NCI-H146 treated with DMSO at 0.1 percent for 48 hours (cell line): ENCODE measurements at regions not wholly inside any gene's neighbourhood (a gene's known extent, or its start where the extent isn't known, plus 50 kb on each side); places are given as distances from the start of the nearest gene placed in this dataset.
"Not testable (repeated sequence)": the region's sequence is repeated elsewhere in the genome, so short reads cannot be mapped to it uniquely, and the experiment has no call there.

Source experiments
- DNase-seq: peaks from one replicate; lab custom pipeline; 2025; ENCODE audit not compliant: unreplicated experiment; lab: John Stamatoyannopoulos, UW

DNA sequence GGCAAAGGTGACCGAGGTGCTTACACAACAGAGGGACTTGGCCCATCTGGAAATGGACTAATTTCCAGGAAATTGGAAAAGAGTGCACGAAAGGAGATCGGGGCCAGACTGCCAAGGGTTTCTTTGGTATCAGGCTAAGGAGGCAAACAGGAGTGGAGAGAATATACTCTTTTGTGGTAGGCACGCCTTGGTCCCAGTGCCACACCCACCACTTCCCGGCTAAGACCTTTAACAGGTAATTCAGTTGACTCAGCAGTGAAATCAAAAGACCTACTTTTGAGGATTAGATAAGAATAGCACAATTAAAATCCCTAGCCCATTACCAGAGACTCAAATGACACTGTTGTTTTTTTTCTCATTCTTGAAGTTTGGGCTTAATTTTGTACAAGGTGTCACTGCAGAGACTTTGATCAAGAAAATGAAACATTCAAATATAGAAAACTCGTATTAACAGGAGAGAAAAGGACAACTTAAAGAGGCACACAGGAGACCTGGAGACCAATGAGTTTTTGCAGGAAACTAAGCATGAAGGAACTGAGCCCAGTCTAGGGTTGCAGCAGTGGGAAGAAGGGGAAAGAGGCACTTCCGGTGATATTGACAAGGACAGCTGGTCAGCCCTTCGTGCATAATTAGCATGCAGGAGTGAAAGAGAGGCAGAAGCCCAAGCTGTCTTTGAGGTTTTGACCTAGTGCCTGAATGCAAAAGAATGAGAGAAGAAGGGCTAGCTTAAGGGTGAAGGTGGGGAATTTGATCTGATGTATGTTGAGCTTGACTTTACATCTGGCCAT lies 265.5 kb upstream of the CCL2 start:
- DNase-seq = no peak

DNA sequence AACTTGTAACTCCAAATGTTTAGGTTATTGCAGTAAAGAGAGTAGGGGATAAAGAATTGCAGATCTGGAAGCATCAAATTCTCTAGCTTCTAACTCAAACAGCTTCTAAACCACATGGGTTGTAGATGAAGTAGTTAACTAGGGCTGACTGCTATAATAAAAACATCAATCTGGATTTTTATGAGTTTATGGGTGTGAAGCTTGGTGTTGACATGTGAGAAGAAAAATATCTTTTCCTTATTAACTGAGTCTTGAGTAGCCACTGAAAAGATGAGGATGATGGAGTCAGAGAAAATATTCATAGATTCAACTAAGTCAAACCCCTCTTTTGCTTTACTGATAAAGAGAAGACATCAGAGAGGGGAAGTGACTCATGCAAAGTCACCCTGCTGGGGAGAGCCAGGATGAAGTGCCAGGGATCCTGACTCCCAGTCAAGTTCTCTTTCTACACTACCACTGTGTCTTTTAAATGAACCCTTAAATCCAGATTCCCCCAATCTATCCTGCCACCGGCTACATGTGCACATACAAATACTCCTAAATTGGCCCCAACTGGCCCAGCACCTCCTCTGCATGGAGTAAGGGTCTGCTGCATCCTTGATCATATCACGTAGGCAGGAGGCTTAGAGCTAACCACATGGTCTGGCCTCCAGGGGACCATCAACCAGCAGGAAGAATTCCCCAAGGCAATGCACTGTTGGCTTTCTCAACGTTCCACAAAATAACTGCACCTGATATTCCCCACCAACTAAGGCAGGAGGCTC lies 264.0 kb upstream of the CCL2 start:
- DNase-seq = no peak

DNA sequence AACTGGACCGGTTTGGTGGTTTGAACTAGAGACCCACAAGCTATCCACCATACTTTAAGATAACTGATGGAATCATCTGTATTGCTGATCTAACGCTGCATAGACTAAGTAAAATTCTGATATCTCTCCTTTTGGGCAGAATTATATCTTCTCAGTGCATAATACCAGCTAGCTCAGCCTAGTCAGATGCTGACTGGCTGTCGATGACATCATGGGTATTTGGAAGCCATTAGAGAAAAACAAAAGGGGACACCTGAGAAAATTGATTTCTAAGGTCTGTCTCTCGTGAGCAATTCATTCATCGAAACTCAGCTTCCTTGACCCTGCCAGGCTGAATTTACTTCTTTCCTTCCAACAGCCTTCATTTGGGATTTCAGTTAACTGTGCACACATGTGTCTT lies 263.0 kb upstream of the CCL2 start:
- DNase-seq = no peak

DNA sequence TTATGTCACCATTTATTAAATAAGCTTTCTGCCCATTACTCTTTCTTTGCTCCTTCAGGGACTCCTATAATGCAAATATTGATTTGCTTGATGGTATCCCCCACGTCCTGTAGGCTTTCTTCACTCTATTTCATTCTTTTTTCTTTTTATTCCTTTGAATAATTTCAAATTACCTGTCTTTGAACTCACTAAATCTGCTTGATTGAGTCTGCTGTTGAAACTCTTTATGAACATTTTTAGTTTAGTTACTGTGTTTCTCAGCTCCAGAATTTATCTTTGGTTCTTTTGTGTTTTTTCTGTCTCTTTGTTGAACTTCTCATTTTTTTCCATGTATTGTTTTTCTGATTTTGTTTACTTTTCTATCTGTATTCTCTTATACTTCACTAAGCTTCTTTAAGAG lies 254.4 kb upstream of the CCL2 start:
- DNase-seq = no peak

DNA sequence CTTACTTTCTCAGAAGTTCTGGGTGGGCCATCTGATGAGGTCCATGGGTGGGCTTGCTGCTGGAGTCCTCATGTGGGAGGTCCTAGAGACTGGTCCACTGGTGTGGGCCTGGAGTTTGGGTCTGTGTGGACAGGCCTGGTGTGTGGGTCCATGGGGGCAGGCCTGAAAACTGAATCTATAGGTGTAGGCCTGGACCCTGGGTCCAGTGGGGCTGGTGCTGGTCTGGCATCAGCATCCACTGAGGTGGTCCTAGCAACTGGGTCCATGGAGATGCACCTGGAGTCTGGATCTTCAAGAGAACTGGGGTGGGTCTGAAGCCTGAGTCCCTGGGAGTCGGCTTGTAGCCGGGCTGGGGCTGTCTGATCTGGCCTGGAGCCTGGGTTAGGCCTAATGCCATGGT lies 253.8 kb upstream of the CCL2 start:
- no peak for DNase-seq

DNA sequence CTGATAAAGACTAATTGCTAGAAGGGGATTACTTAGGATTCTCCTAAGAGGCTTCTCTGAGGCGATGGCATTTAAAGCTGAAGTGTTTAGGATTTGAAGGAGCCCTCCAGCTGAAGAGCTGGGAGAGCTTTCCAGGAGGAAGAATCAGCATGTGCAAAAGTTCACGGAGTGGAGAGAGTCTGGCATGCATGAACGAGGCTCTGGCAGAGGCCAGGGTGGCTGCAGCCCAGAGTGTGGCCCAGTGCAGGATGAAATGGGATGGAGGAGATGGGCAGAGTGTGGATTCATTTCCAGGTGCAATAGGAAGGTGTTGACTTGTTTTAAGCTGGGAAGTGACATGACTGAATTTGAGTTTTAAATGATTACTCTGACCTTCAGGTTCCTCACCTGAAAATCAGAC lies 249.0 kb upstream of the CCL2 start:
- DNase-seq = no peak

DNA sequence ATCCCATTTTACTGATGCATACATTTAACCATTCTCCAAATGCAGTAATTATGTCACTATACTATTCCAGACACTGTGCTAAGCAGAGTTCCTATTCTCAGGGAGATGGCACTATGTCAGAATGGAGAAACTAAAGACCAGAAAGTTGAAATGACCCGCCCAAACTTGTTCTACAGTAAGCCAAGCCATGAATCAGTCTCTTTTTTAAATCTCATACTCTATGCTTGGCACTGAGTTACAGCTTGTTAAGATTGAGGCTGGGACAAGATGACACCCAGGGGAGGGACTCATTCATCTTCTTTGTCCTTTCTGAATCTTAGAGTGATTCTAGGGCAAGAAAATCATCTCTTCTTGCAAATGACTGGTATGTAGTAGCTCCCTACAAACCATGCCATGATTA lies 247.0 kb upstream of the CCL2 start:
- DNase-seq = no peak

DNA sequence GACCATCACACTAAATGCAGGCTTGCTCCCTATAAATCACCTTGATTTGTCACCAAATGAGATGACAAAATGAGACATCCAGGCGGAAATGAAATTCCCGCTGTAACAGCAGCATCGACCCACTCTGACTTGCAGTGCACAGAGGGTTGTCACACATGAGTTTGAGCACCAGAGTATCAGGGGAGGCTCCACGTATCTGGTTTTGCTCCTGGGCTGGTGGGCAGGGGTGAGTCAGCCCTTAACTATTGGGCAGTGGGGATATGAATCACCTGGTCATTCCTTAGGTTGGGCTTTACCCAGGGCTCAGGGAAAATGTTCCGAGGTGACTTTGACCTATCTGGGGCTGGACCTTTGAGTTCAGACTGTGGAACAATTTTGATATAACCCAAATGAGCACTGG lies 245.2 kb upstream of the CCL2 start:
- DNase-seq = no peak

DNA sequence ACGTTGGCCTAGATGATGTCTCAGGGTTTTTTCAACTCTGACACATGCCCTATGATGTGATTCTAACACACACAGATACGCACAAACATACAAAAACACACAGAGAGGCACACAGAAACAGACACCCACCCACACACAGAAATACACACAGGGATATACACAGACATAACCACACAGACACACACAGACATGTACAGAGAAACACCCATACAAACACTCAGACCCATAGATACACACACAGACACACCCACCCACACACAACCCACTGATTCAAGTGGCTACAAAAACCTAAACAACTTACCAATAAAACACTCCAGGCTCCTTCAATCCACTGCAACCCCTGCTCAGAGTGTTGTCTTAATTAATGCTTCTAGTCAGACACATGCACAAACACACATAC lies 244.6 kb upstream of the CCL2 start:
- DNase-seq = no peak

DNA sequence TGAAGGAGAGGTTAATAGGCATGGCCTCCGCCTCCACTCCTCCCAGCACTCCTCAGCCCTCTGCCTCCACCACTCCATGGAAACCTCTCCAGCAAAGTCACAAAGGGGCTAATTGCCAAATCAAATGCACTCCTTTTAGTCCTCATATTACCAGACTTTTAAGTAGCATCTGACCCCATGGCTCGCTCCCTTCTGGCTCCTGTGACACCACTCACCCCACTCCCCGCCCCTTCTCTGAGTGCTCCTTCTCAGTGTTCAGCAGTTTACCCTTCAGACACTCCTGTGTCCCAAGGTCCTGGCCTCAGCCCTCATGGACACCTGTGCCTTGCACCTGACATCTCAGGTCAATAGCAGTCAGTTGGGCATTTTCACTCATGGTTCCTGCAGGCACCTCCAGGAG lies 243.5 kb upstream of the CCL2 start:
- no peak for DNase-seq

DNA sequence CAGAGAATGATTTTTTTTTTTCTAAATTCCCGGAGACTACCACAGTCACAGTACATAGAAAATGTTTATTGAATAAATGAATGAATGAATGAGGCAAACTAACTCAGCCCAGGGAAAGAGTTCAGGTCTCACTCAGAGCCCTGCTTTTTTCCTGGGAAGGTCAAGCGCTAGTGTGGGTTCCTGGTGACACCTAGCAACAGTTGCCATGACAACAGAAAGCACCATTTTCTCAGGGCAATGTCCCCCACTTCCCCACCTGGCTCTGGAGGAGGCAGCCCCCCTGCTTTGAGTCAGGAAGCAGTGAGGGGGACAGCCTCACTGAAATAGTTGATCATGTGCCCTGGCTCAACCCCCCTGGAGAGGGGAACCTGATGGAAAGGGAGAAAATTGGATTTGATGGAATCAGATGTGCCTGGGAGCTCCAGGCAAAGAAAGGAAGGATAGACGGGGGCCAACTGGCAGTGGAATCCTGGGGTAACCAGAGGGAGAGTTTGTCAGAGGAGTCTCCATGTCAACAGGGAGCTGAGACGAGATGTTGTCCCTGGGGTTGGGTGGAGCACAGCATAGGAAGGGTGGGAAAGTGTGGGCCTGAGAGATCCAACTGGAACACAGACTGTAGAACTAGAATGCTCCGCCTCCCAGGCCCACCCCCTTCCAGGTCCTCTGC lies 242.2 kb upstream of the CCL2 start:
- DNase-seq = no peak

DNA sequence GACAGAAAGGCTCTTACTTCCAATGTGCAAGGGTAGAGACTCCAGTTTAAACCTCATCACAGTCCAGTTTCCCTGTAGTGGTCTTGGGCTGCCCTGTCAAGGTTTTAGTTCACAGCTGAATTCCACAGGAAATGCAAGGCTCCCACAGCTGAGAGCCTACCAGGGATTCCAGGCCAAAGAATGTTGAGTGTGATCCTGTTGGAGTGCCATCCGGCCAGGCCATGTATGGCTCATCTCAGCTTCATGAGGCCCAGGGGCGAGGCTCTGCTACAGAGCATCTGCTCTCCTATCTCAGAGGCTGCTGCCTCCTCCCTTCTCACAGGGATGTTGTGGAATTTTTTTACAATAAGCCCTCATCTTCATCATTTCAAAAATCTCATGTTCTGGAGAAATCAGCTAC lies 239.8 kb upstream of the CCL2 start:
- DNase-seq = no peak

DNA sequence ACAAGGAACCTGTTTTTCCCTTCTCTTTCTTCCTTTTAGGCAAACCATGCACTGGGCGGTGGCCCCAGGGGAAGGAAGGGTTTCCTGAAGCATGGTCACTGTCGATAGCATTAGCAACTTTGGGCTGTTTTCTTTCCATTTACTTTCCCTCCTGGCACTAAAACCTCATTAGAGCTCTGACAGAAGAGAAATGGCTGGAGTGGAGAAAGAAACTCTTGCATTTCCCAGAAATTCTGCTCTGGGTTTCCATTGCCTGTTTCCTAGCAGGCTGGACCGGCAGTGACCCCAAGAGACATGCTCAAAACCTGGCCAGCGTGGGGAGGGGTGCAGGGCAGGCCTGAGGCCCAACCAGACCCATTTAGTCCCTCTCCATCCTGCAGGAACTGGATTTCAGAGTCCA lies 230.7 kb upstream of the CCL2 start:
- no peak for DNase-seq

DNA sequence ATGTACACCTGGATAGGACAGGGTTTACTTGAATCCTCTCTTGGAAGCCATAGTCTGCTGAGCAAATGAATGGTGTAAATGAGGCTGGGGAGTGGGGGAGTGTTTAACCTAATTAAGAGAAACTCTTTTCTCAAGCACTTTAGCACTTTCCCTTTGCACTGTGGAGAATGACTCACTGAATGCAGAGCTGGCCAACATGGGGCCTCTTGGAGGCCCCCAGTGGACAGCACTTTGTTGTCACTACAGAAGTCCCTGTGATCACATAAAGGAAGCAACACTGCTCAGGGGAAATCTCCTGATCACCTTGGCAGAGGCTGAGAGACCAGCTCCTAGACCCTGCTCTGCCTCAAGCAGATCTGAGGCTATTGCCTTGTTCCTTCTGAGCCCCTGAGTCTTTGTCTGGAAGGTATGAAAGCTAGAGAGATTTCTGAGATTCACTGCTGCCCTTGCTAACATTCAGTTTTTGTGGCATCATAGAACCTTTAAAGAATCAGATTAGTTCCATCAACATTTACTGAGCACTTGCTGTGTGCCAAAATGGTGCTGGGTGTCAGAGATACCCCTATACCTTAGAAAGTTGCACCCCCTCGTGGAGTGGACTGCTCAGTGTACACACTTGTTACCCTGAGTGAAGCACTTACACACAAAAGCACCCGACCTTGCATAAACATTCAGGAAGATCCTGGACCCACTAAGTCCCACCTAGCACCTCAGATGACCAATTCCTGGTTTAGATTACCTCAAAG lies 230.1 kb upstream of the CCL2 start:
- DNase-seq = no peak

DNA sequence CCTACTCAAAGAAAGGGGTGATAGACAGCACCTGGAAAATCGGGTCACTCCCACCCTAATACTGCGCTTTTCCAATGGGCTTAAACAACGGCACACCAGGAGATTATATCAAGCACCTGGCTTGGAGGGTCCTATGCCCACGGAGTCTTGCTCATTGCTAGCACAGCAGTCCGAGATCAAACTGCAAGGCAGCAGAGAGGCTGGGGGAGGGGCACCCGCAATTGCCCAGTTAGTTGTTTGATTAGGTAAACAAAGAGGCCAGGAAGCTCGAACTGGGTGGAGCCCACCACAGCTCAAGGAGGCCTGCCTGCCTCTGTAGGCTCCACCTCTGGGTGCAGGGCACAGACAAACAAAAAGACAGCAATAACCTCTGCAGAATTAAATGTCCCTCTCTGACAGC lies 224.5 kb upstream of the CCL2 start:
- not testable (repeated sequence) for DNase-seq

DNA sequence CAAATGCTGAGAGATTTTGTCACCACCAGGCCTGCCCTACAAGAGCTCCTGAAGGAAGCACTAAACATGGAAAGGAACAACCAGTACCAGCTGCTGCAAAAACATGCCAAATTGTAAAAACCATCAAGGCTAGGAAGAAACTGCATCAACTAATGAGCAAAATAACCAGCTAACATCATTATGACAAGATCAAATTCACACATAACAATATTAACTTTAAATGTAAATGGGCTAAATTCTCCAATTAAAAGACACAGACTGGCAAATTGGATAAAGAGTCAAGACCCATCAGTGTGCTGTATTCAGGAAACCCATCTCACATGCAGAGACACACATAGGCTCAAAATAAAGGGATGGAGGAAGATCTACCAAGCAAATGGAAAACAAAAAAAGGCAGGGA lies 222.8 kb upstream of the CCL2 start:
- DNase-seq = not testable (repeated sequence)

DNA sequence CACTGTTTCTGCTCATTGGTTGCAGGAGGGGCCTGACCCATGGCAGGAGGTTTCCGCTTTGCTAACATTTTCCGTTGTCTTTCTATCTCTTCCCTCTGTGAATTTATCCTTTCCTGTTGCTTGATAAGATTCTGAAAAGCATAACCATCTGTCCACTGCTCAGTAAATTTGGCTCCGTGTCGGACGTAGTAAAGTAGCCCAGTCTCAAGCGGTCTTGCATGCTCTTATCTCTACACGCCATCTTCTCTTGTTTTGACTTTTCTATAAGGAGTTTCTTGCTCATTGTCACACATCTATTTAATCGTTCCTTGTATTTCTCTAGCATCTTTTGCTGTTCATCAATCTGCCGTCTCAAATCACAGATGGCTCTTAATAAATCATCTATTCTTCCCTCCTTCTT lies 216.3 kb upstream of the CCL2 start:
- not testable (repeated sequence) for DNase-seq

DNA sequence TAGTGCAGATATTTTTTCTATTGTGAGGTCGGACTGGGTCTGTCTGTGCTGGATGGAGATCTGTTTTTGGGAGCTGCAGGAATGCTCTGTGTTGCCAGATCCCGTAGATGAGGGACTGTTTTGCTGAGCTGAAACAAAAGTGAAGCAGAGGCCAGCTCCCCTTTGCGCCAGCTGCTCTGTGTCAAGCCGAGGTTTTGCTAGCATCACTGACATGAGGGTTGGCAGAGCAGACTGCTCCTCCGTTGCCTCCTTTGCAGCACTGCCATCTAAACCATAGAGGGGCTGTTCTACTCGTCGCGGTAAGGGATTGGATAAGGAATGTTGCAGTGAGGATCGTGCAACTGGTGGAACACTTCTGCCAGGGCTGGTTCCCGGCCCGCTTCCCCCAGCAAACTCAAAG lies 215.9 kb upstream of the CCL2 start:
- not testable (repeated sequence) for DNase-seq

DNA sequence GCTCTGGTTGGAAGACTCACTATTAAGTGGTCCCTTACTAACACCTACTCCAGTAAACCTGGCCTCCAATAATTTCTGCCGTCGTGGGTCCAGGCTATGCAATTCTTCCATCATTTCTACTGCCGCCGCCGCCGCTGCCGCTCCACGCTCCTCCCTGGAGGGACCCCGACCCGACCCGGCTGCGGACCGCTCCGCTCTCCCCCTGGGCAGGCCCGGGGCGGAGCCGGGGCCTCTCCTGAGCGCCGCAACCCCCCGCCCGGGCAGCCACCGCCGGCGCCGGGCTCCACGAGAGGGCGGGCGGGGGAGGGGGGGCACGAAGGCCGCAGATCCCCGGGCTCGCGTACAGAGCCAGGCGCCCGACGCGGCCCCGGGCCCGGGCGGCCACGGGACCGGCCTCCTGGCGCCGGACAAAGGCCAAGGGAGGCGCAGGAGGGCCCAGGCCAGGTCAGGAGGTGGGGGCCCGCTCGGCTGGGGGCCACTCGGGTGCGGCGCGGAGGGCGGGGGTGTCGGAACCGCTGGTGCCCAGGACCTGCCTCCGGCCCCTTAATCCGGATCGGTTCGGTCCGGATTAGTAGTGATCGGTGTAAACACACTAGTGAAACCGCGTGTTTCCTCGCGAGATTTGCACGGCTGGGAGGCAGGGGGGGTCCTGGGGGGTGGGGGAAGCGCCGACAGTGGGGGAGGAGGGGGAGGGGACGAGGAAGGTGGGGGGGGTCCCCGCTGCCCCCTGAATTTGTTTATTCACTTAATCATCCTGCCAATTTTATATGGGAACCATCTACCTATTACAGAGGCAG lies 215.1 kb upstream of the CCL2 start:
- not testable (repeated sequence) for DNase-seq

DNA sequence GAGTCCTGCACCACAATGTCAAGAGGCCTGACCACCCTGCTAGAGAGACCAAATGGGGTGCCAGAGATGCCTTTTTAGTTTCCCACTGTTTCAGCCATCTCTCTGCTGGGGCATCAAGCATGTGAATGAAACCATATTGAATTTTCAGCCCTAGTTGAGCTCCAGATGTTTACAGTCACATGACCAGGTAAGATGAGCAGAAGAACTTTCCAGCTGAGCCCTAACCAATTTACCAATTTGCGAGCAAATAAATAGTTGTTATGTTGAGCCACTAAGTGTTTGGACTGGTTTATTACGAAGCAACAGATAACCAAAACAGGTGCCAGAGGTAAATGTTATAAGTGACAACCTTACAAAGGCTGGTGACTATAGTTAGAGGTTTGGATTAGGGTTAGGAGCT lies 209.1 kb upstream of the CCL2 start:
- DNase-seq = no peak

DNA sequence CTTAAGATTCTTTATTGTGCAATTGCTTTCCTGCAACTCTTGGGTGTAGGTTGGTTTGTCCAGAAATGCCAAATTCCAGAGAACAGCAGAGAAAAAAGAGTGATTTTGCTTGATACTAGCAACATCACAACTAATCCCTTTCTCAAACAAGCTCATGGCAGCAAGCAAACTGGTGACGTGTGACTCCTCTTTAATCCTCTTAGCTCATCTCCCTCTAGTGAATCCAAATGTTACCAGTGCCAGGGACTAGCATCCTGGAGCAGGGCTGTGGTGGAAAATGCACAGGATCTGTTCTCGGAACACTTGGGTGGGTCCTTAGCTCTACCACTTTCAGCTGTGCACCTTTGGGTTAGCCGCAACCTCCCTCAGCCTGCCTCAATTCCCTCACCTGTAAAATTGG lies 204.0 kb upstream of the CCL2 start:
- no peak for DNase-seq
